HepG2 (cell line): ENCODE measurements at regions not wholly inside any gene's neighbourhood (a gene's known extent, or its start where the extent isn't known, plus 50 kb on each side); places are given as distances from the start of the nearest gene placed in this dataset.

Source experiments
- MTF2 ChIP-seq: sonication (generic); formaldehyde crosslinking; IDR thresholded peaks from 2 replicates; pipeline ENCODE4 v1.5.0; 2020; ENCODE audit warnings: missing genetic modification reagents, borderline replicate concordance
- TF ChIP-seq, protein P1 (sequence below): sonication (generic); formaldehyde crosslinking; IDR thresholded peaks from 2 replicates; pipeline ENCODE4 v1.4.0; 2020; ENCODE audit warnings: missing genetic modification reagents
- TF ChIP-seq, protein P2 (sequence below): sonication (generic); formaldehyde crosslinking; IDR thresholded peaks from 2 replicates; pipeline ENCODE4 v1.4.0; 2020; ENCODE audit warnings: mild to moderate bottlenecking, missing genetic modification reagents
- TF ChIP-seq, protein P3 (sequence below): sonication (generic); formaldehyde crosslinking; IDR thresholded peaks from 2 replicates; pipeline ENCODE4 v1.5.0; 2020; ENCODE audit warnings: mild to moderate bottlenecking, missing genetic modification reagents, moderate library complexity

DNA sequence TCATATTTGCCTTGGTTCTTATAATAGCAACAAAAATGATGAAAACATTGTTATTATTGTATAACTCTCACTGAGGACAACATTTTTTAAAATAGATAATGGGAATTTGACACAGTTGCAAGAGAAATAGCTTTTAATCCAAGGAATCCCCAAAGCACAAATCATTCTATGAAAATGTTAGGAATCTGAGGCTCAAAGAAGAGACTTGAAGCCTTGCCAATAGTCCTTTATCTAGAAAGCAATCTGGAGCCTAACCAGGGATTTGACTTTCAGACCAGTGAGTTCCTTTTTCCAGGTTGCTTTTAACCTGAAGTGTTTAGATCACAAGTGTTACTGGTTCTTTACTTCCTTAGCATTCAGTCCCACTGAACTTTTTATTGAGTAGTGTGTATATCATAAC lies 574.5 kb upstream of the ZEB2 start:
- TF ChIP-seq, protein P1, sequence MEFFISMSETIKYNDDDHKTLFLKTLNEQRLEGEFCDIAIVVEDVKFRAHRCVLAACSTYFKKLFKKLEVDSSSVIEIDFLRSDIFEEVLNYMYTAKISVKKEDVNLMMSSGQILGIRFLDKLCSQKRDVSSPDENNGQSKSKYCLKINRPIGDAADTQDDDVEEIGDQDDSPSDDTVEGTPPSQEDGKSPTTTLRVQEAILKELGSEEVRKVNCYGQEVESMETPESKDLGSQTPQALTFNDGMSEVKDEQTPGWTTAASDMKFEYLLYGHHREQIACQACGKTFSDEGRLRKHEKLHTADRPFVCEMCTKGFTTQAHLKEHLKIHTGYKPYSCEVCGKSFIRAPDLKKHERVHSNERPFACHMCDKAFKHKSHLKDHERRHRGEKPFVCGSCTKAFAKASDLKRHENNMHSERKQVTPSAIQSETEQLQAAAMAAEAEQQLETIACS: no peak
- TF ChIP-seq, protein P2, sequence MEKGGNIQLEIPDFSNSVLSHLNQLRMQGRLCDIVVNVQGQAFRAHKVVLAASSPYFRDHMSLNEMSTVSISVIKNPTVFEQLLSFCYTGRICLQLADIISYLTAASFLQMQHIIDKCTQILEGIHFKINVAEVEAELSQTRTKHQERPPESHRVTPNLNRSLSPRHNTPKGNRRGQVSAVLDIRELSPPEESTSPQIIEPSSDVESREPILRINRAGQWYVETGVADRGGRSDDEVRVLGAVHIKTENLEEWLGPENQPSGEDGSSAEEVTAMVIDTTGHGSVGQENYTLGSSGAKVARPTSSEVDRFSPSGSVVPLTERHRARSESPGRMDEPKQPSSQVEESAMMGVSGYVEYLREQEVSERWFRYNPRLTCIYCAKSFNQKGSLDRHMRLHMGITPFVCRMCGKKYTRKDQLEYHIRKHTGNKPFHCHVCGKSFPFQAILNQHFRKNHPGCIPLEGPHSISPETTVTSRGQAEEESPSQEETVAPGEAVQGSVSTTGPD (CRISPR knock-in tag): no peak
- TF ChIP-seq, protein P3, sequence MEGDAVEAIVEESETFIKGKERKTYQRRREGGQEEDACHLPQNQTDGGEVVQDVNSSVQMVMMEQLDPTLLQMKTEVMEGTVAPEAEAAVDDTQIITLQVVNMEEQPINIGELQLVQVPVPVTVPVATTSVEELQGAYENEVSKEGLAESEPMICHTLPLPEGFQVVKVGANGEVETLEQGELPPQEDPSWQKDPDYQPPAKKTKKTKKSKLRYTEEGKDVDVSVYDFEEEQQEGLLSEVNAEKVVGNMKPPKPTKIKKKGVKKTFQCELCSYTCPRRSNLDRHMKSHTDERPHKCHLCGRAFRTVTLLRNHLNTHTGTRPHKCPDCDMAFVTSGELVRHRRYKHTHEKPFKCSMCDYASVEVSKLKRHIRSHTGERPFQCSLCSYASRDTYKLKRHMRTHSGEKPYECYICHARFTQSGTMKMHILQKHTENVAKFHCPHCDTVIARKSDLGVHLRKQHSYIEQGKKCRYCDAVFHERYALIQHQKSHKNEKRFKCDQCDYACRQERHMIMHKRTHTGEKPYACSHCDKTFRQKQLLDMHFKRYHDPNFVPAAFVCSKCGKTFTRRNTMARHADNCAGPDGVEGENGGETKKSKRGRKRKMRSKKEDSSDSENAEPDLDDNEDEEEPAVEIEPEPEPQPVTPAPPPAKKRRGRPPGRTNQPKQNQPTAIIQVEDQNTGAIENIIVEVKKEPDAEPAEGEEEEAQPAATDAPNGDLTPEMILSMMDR (CRISPR knock-in tag): no peak
- TF ChIP-seq MTF2 (CRISPR knock-in tag): no peak
